ENCODE measurements at regions not wholly inside any gene's neighbourhood (a gene's known extent, or its start where the extent isn't known, plus 50 kb on each side); places are given as distances from the start of the nearest gene placed in this dataset.

- Histone ChIP-seq H3K4me3 (ENCODE audit: low read length) (no peak overlapping the region), H3K9ac (ENCODE audit: low read length) (no peak overlapping the region), H3K27ac (ENCODE audit: low read length) (no peak overlapping the region), H3K9me3 (ENCODE audit: control insufficient read depth, low read depth, low read length) (no peaks in the 10 kb centered on the region), H3K4me1 (ENCODE audit: control insufficient read depth, low read depth, low read length) (no peaks in the 10 kb centered on the region), H3K27me3 (ENCODE audit: control insufficient read depth, insufficient read depth, low read length) (no peaks in the 10 kb centered on the region), H3K36me3 (ENCODE audit: control insufficient read depth, low read depth, low read length) (no peaks in the 10 kb centered on the region)
Observed at GRCh38 chr11:100562128-100562527, 125.0 kb upstream of the ARHGAP42 start.

GRCh38 chr11:100563541-100564280, 123.4 kb upstream of the ARHGAP42 start:
- Histone ChIP-seq H3K9me3 (ENCODE audit: control insufficient read depth, low read depth, low read length) (no peaks in the 10 kb centered on the region), H3K36me3 (ENCODE audit: control insufficient read depth, low read depth, low read length) (no peaks in the 10 kb centered on the region)

GRCh38 chr11:100573911-100574513, 113.1 kb upstream of the ARHGAP42 start:
- H3K36me3 ChIP-seq (ENCODE audit: control insufficient read depth, low read depth, low read length) = no peaks in the 10 kb centered on the region
- no peak overlapping the region for H3K27ac ChIP-seq (ENCODE audit: low read length)
- no peaks in the 10 kb centered on the region for H3K27me3 ChIP-seq (ENCODE audit: control insufficient read depth, insufficient read depth, low read length)
- no peaks in the 10 kb centered on the region for H3K4me1 ChIP-seq (ENCODE audit: control insufficient read depth, low read depth, low read length)
- no peaks in the 10 kb centered on the region for H3K9me3 ChIP-seq (ENCODE audit: control insufficient read depth, low read depth, low read length)
- H3K4me3 ChIP-seq (ENCODE audit: low read length) = no peak overlapping the region
- H3K9ac ChIP-seq (ENCODE audit: low read length) = no peak overlapping the region

More at GRCh38 chr11:100563541-100564280, 123.4 kb upstream of the ARHGAP42 start:
- Histone ChIP-seq H3K27ac (ENCODE audit: low read length) (no peak overlapping the region), H3K4me1 (ENCODE audit: control insufficient read depth, low read depth, low read length) (no peaks in the 10 kb centered on the region), H3K27me3 (ENCODE audit: control insufficient read depth, insufficient read depth, low read length) (no peaks in the 10 kb centered on the region), H3K4me3 (ENCODE audit: low read length) (no peak overlapping the region), H3K9ac (ENCODE audit: low read length) (no peak overlapping the region)

- no peaks in the 10 kb centered on the region for H3K9me3 ChIP-seq (ENCODE audit: control insufficient read depth, low read depth, low read length)
- no peak overlapping the region for H3K4me3 ChIP-seq (ENCODE audit: low read length)
- H3K9ac ChIP-seq (ENCODE audit: low read length) = no peak overlapping the region
- no peaks in the 10 kb centered on the region for H3K27me3 ChIP-seq (ENCODE audit: control insufficient read depth, insufficient read depth, low read length)
- H3K27ac ChIP-seq (ENCODE audit: low read length) = no peak overlapping the region
- H3K4me1 ChIP-seq (ENCODE audit: control insufficient read depth, low read depth, low read length) = no peaks in the 10 kb centered on the region
- no peaks in the 10 kb centered on the region for H3K36me3 ChIP-seq (ENCODE audit: control insufficient read depth, low read depth, low read length)
Observed at GRCh38 chr11:100574894-100575769, 112.0 kb upstream of the ARHGAP42 start.

- Histone ChIP-seq H3K9me3 (ENCODE audit: control insufficient read depth, low read depth, low read length) (no peaks in the 10 kb centered on the region), H3K9ac (ENCODE audit: low read length) (no peak overlapping the region), H3K27ac (ENCODE audit: low read length) (no peak overlapping the region), H3K27me3 (ENCODE audit: control insufficient read depth, insufficient read depth, low read length) (no peaks in the 10 kb centered on the region), H3K4me1 (ENCODE audit: control insufficient read depth, low read depth, low read length) (no peaks in the 10 kb centered on the region), H3K36me3 (ENCODE audit: control insufficient read depth, low read depth, low read length) (no peaks in the 10 kb centered on the region), H3K4me3 (ENCODE audit: low read length) (no peak overlapping the region)
Observed at GRCh38 chr11:100575860-100576717, 111.0 kb upstream of the ARHGAP42 start.

- Histone ChIP-seq H3K9me3 (ENCODE audit: control insufficient read depth, low read depth, low read length) (no peaks in the 10 kb centered on the region), H3K36me3 (ENCODE audit: control insufficient read depth, low read depth, low read length) (no peaks in the 10 kb centered on the region), H3K4me3 (ENCODE audit: low read length) (no peak overlapping the region), H3K27me3 (ENCODE audit: control insufficient read depth, insufficient read depth, low read length) (no peaks in the 10 kb centered on the region), H3K9ac (ENCODE audit: low read length) (no peak overlapping the region), H3K27ac (ENCODE audit: low read length) (no peak overlapping the region), H3K4me1 (ENCODE audit: control insufficient read depth, low read depth, low read length) (no peaks in the 10 kb centered on the region)
Observed at GRCh38 chr11:100576718-100577021, 110.4 kb upstream of the ARHGAP42 start.

GRCh38 chr11:100578831-100579311, 108.2 kb upstream of the ARHGAP42 start:
- Histone ChIP-seq H3K27ac (ENCODE audit: low read length) (no peak overlapping the region), H3K27me3 (ENCODE audit: control insufficient read depth, insufficient read depth, low read length) (no peaks in the 10 kb centered on the region), H3K4me3 (ENCODE audit: low read length) (no peak overlapping the region), H3K4me1 (ENCODE audit: control insufficient read depth, low read depth, low read length) (no peaks in the 10 kb centered on the region), H3K36me3 (ENCODE audit: control insufficient read depth, low read depth, low read length) (no peaks in the 10 kb centered on the region), H3K9me3 (ENCODE audit: control insufficient read depth, low read depth, low read length) (no peaks in the 10 kb centered on the region), H3K9ac (ENCODE audit: low read length) (no peak overlapping the region)

- Histone ChIP-seq H3K36me3 (ENCODE audit: control insufficient read depth, low read depth, low read length) (no peaks in the 10 kb centered on the region), H3K9me3 (ENCODE audit: control insufficient read depth, low read depth, low read length) (no peaks in the 10 kb centered on the region), H3K4me1 (ENCODE audit: control insufficient read depth, low read depth, low read length) (no peaks in the 10 kb centered on the region), H3K4me3 (ENCODE audit: low read length) (no peak overlapping the region), H3K9ac (ENCODE audit: low read length) (no peak overlapping the region), H3K27ac (ENCODE audit: low read length) (no peak overlapping the region), H3K27me3 (ENCODE audit: control insufficient read depth, insufficient read depth, low read length) (no peaks in the 10 kb centered on the region)
Observed at GRCh38 chr11:100581318-100581717, 105.8 kb upstream of the ARHGAP42 start.

GRCh38 chr11:100584201-100584985, 102.7 kb upstream of the ARHGAP42 start:
- Histone ChIP-seq H3K27ac (ENCODE audit: low read length) (no peak overlapping the region), H3K27me3 (ENCODE audit: control insufficient read depth, insufficient read depth, low read length) (no peaks in the 10 kb centered on the region), H3K9me3 (ENCODE audit: control insufficient read depth, low read depth, low read length) (no peaks in the 10 kb centered on the region), H3K36me3 (ENCODE audit: control insufficient read depth, low read depth, low read length) (no peaks in the 10 kb centered on the region), H3K9ac (ENCODE audit: low read length) (no peak overlapping the region), H3K4me3 (ENCODE audit: low read length) (no peak overlapping the region), H3K4me1 (ENCODE audit: control insufficient read depth, low read depth, low read length) (no peaks in the 10 kb centered on the region)

- H3K9ac ChIP-seq (ENCODE audit: low read length) = no peak overlapping the region
- H3K27me3 ChIP-seq (ENCODE audit: control insufficient read depth, insufficient read depth, low read length) = no peaks in the 10 kb centered on the region
- H3K4me1 ChIP-seq (ENCODE audit: control insufficient read depth, low read depth, low read length) = no peaks in the 10 kb centered on the region
- no peak overlapping the region for H3K27ac ChIP-seq (ENCODE audit: low read length)
- no peaks in the 10 kb centered on the region for H3K9me3 ChIP-seq (ENCODE audit: control insufficient read depth, low read depth, low read length)
- H3K4me3 ChIP-seq (ENCODE audit: low read length) = no peak overlapping the region
- H3K36me3 ChIP-seq (ENCODE audit: control insufficient read depth, low read depth, low read length) = no peaks in the 10 kb centered on the region
Observed at GRCh38 chr11:100585728-100586127, 101.4 kb upstream of the ARHGAP42 start.
